ENCODE measurements at regions not wholly inside any gene's neighbourhood (a gene's known extent, or its start where the extent isn't known, plus 50 kb on each side); places are given as distances from the start of the nearest gene placed in this dataset.
"Not testable (repeated sequence)": the region's sequence is repeated elsewhere in the genome, so short reads cannot be mapped to it uniquely, and the experiment has no call there.

- DNase-seq = no peak
- TF ChIP-seq POLR2A (IDR thresholded peaks at IDR 0.05; ENCODE audit: low read length) (no peak), GATA1 (IDR thresholded peaks at IDR 0.05; ENCODE audit: low read depth, low read length) (no peak)
Measured at GRCh38 chr6:81130061-81130460, 622.4 kb downstream of the TENT5A start.

GRCh38 chr6:81128671-81129070 lies 623.8 kb downstream of the TENT5A start:
- TF ChIP-seq POLR2A (IDR thresholded peaks at IDR 0.05; ENCODE audit: low read length) (no peak), GATA1 (IDR thresholded peaks at IDR 0.05; ENCODE audit: low read depth, low read length) (no peak)

DNA sequence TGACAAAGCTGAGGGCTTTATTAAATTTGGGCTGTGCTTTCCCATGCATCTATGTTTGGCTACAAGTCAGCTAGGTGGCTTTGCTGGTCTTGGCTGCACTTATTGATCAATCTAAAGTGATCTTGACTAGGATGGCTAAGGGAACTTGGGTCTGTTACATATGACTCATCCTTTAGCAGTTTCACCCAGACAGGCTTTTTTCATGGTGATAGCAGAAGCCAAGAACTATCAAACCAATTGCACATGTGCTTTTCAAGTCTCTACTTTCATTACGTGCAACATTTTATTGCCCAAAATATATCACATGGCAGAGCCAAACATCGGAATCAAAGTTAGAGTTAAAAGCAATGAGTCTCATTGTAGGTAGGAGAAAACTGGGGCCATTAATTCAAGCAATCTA lies 626.3 kb downstream of the TENT5A start:
- TF ChIP-seq POLR2A (IDR thresholded peaks at IDR 0.05; ENCODE audit: low read length) = no peak
- TF ChIP-seq GATA1 (IDR thresholded peaks at IDR 0.05; ENCODE audit: low read depth, low read length) = no peak
- DNase-seq = no peak

More at GRCh38 chr6:81128671-81129070, 623.8 kb downstream of the TENT5A start:
- no peak for DNase-seq

DNA sequence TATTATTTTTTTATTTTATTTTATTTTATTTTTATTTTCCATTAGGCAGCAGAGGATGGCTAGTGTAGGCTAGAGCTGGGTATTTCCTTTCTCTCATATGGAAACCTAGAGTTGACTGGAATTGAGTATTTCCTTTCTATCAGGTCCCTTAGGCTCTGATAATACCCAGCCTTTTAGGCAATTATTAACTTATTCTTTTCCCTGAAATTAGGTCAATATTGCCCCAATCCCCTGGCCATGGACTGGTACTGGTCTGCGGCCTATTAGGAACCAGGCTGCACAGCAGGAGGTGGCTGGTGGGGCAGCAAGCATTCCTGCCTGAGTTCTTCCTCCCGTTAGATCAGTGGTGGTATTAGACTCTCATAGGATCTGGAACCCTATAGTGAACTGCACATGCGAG lies 632.2 kb downstream of the TENT5A start:
- TF ChIP-seq POLR2A (IDR thresholded peaks at IDR 0.05; ENCODE audit: low read length) (no peak), GATA1 (IDR thresholded peaks at IDR 0.05; ENCODE audit: low read depth, low read length) (no peak)
- DNase-seq = no peak

GRCh38 chr6:81105998-81106397 lies 646.5 kb downstream of the TENT5A start:
- TF ChIP-seq GATA1 (IDR thresholded peaks at IDR 0.05; ENCODE audit: low read depth, low read length) (no peak), POLR2A (IDR thresholded peaks at IDR 0.05; ENCODE audit: low read length) (no peak)
- DNase-seq = no peak

DNA sequence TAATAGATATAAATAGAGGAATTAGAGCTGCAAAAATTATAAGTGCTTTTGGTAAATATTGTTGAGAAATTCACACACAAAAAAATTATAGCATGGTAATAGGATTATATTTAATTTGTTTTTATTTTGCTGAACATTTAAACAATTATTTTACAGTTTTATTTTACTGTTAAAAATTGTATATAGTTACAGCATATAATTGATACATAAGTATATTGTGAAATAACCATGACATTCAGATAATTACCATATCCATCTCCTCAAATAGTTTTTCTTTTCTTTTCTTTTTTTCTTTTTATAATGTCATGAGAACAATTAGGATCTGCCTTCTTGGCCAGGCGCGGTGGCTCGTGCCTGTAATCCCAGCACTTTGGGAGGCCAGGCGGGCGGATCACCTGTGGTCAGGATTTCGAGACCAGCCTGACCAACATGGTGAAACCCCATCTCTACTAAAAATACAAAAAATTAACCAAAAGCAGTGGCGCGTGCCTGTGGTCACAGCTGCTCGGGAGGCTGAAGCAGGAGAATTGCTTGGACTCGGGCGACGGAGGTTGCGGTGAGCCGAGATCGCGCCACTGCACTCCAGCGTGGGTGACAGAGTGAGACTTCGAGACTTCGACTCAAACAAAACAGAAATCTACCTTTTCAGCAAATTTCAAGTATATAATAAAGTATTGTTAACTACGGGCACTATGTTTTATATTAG lies 654.2 kb downstream of the TENT5A start:
- no peak for DNase-seq
- no peak for TF ChIP-seq POLR2A (IDR thresholded peaks at IDR 0.05; ENCODE audit: low read length)
- no peak for TF ChIP-seq GATA1 (IDR thresholded peaks at IDR 0.05; ENCODE audit: low read depth, low read length)

GRCh38 chr6:81096464-81096863 lies 656.0 kb downstream of the TENT5A start:
- DNase-seq = not testable (repeated sequence)

DNA sequence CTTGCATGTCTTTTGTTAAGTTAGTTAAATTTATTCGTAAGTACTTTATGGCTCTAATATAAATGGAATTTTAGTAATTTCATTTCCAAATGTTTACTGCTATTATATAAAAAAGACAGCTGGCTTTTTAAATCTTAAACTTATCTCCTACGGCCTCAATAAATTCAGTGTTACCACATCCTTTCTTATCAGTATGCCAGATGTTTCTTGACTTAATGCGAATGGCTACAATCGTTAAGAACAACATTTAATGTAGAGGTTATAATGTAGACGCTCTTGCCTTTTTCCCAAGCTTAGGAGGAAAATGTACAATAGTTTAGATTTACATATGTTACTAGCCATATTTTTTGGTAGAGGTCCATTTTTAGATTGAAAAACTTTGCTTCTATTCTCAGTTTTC lies 659.4 kb downstream of the TENT5A start:
- DNase-seq = no peak
- TF ChIP-seq GATA1 (IDR thresholded peaks at IDR 0.05; ENCODE audit: low read depth, low read length) = no peak
- TF ChIP-seq POLR2A (IDR thresholded peaks at IDR 0.05; ENCODE audit: low read length) = no peak

- TF ChIP-seq GATA1 (IDR thresholded peaks at IDR 0.05; ENCODE audit: low read depth, low read length) (no peak), POLR2A (IDR thresholded peaks at IDR 0.05; ENCODE audit: low read length) (no peak)
- no peak for DNase-seq
Measured at GRCh38 chr6:81088145-81088544, 664.3 kb downstream of the TENT5A start.

GRCh38 chr6:81086991-81087390 lies 665.5 kb downstream of the TENT5A start:
- DNase-seq = no peak
- TF ChIP-seq GATA1 (IDR thresholded peaks at IDR 0.05; ENCODE audit: low read depth, low read length) = no peak
- no peak for TF ChIP-seq POLR2A (IDR thresholded peaks at IDR 0.05; ENCODE audit: low read length)

- no peak for DNase-seq
- TF ChIP-seq GATA1 (IDR thresholded peaks at IDR 0.05; ENCODE audit: low read depth, low read length) = no peak
- TF ChIP-seq POLR2A (IDR thresholded peaks at IDR 0.05; ENCODE audit: low read length) = no peak
Measured at GRCh38 chr6:81085431-81085790, 667.1 kb downstream of the TENT5A start.

- no peak for DNase-seq
- TF ChIP-seq GATA1 (IDR thresholded peaks at IDR 0.05; ENCODE audit: low read depth, low read length) = no peak
- TF ChIP-seq POLR2A (IDR thresholded peaks at IDR 0.05; ENCODE audit: low read length) = no peak
Measured at GRCh38 chr6:81084776-81085430, 667.6 kb downstream of the TENT5A start.

DNA sequence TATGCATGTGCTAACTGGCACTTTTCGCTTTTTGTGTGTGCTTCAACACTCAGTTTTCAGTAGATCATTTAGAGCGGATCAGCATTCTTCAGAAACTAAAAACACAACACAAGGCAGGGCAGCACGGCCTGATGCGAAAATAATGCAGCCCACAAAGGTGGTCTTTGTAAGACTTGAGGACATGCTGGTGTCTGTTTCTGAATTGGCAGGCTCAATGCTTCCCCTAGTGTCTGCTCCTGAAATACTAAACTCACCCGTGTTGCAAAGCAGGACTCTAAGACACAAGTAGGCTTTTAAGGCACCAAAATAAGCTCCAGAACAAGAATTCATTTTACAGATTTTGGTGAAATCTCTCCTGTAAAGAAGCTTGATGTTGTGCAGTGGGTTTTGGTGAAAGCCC lies 676.5 kb downstream of the TENT5A start:
- no peak for TF ChIP-seq GATA1 (IDR thresholded peaks at IDR 0.05; ENCODE audit: low read depth, low read length)
- TF ChIP-seq POLR2A (IDR thresholded peaks at IDR 0.05; ENCODE audit: low read length) = no peak
- peak in 1 of 2 experiments; percentile 1 for DNase-seq

- no peak for DNase-seq
- no peak for TF ChIP-seq POLR2A (IDR thresholded peaks at IDR 0.05; ENCODE audit: low read length)
- no peak for TF ChIP-seq GATA1 (IDR thresholded peaks at IDR 0.05; ENCODE audit: low read depth, low read length)
Measured at GRCh38 chr6:81073318-81073717, 679.2 kb downstream of the TENT5A start.

DNA sequence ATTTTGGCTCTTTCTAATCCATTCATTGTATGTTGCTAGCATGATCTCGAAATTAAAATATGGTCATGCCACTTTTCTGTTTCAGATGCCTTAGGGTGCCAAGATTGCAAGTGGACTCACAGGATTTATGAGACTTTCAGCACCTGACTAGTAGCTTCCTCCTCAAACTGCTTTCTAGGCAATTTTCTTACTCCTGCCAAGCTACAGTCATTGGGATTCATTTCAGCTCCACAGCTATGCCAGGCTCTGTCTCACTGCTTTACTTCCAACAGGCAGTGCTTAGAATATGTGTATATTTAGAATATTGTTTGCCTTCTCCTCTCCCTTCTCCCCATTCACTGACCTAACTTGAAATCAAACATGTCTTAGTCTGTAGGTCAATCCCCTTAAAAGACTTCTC lies 681.4 kb downstream of the TENT5A start:
- no peak for DNase-seq
- TF ChIP-seq GATA1 (IDR thresholded peaks at IDR 0.05; ENCODE audit: low read depth, low read length) (no peak), POLR2A (IDR thresholded peaks at IDR 0.05; ENCODE audit: low read length) (no peak)

Data from erythroblast (primary cell).